HepG2 (cell line): ENCODE measurements at regions not wholly inside any gene's neighbourhood (a gene's known extent, or its start where the extent isn't known, plus 50 kb on each side); places are given as distances from the start of the nearest gene placed in this dataset.

Source experiments
- ATAC-seq: fragments of 200-7000 bp; cut with Tn5 transposase; 3 replicates; pipeline ENCODE4 v1.9.1; 2020; ENCODE audit warnings: mild to moderate bottlenecking, moderate library complexity
- BruUV-seq: library from RNA; stranded (reverse); fragments of 400-500 nt; replicated peaks from 2 replicates; lab custom pipeline; 2021; lab: Mats Ljungman, UMichigan
- CTCF ChIA-PET: fragments of 300-600 bp; formaldehyde crosslinking; extraction: SDS; loops from one replicate; lab custom pipeline; 2021; ENCODE audit warnings: low total read pairs, inconsistent platforms, low intra/inter-chr PET ratio; lab: Yijun Ruan, JAX
- POLR2A ChIA-PET: fragments of 350-600 bp; sonication (Branson Sonifier 250); formaldehyde crosslinking; loops from one replicate; lab custom pipeline; 2020; ENCODE audit warnings: antibody characterized with exemption, inconsistent platforms; lab: Yijun Ruan, JAX
- DNase-seq: peaks from one replicate; pipeline ENCODE4 v3.0.0-alpha.2; 2015; ENCODE audit warnings: low spot score
- FAIRE-seq: peaks from 3 replicates; lab custom pipeline; 2011; peaks lifted over from hg19 to GRCh38; lab: Jason Lieb, UNC
- H2AFZ ChIP-seq: one replicate; pipeline ENCODE4 v1.6.1; 2011; ENCODE audit warnings: low read length, inconsistent platforms
- H3K27ac ChIP-seq: fragments of 300-600 bp; 3 replicates; pipeline ENCODE4 v1.8.0; 2011; ENCODE audit warnings: mixed run types, mild to moderate bottlenecking, mixed read lengths, low read length, inconsistent platforms; ENCODE audit not compliant: insufficient read depth; ENCODE audit errors: extremely low read length
- H3K27me3 ChIP-seq, 2 experiments: fragments of 200-600 bp in 1 of 2; 2 replicates in 1 of 2; 3 replicates in 1 of 2; pipeline versions ENCODE4 v1.6.0 to v1.8.0; 2011; ENCODE audit warnings: low read length in 2 of 2, mild to moderate bottlenecking in 2 of 2, moderate library complexity in 2 of 2, inconsistent platforms in 1 of 2; ENCODE audit not compliant: insufficient read depth in 2 of 2, control insufficient read depth in 1 of 2
- H3K36me3 ChIP-seq, 2 experiments: fragments of 200-600 bp in 1 of 2; replicated peaks in 1 of 2; 2 replicates in 1 of 2; 3 replicates in 1 of 2; pipeline versions ENCODE4 v1.5.1 to v1.8.0; 2011; ENCODE audit warnings: low read length in 2 of 2, inconsistent platforms in 1 of 2; ENCODE audit not compliant: insufficient read depth in 2 of 2, control insufficient read depth in 1 of 2
- H3K4me1 ChIP-seq: 2 replicates; pipeline ENCODE4 v1.5.1; 2012; ENCODE audit warnings: low read length, inconsistent platforms; ENCODE audit not compliant: insufficient read depth
- H3K4me2 ChIP-seq: 2 replicates; pipeline ENCODE4 v1.6.0; 2011; ENCODE audit warnings: low read depth, low read length, inconsistent platforms
- H3K4me3 ChIP-seq, 3 experiments: fragments of 200-600 bp in 1 of 3; sonication (generic), shearing (Covaris generic) in 1 of 3; replicated peaks in 1 of 3; 2 replicates each; pipeline ENCODE4 v1.5.1; 2011 to 2016; ENCODE audit warnings: low read length in 3 of 3, inconsistent platforms in 2 of 3, low read depth in 2 of 3, mild to moderate bottlenecking in 2 of 3, control low read depth in 1 of 3, mixed read lengths in 1 of 3; ENCODE audit not compliant: insufficient read depth in 1 of 3
- H3K79me2 ChIP-seq: one replicate; pipeline ENCODE4 v1.6.1; 2011; ENCODE audit warnings: low read length, inconsistent platforms; ENCODE audit not compliant: insufficient read depth
- H3K9ac ChIP-seq: 2 replicates; pipeline ENCODE4 v1.6.0; 2011; ENCODE audit warnings: mild to moderate bottlenecking, low read depth, low read length, inconsistent platforms; ENCODE audit not compliant: insufficient read depth
- H3K9me3 ChIP-seq: 2 replicates; pipeline ENCODE4 v1.5.1; 2012; ENCODE audit warnings: mild to moderate bottlenecking, low read length
- H4K20me1 ChIP-seq: 2 replicates; pipeline ENCODE4 v1.6.0; 2011; ENCODE audit warnings: inconsistent platforms, mild to moderate bottlenecking, low read length, moderate library complexity; ENCODE audit not compliant: insufficient read depth
- ATAD3A ChIP-seq: sonication (generic); formaldehyde crosslinking; IDR thresholded peaks from 2 replicates; pipeline ENCODE4 v1.4.0; 2020; ENCODE audit warnings: missing genetic modification reagents
- HDAC6 ChIP-seq: fragments of 200-600 bp; sonication (generic); IDR thresholded peaks from 2 replicates; pipeline ENCODE4 v1.7.0; 2017; ENCODE audit warnings: mild to moderate bottlenecking, antibody characterized with exemption, low read length, low read depth
- KLF13 ChIP-seq: sonication (generic); formaldehyde crosslinking; IDR thresholded peaks from 2 replicates; pipeline ENCODE4 v1.4.0; 2020; ENCODE audit warnings: mild to moderate bottlenecking, missing genetic modification reagents
- NR0B2 ChIP-seq: sonication (generic); formaldehyde crosslinking; IDR thresholded peaks from 2 replicates; pipeline ENCODE4 v1.4.0; 2020; ENCODE audit warnings: mild to moderate bottlenecking, missing genetic modification reagents
- ZBTB39 ChIP-seq: sonication (generic); formaldehyde crosslinking; IDR thresholded peaks from 2 replicates; pipeline ENCODE4 v1.5.0; 2020; ENCODE audit warnings: missing genetic modification reagents
- ZNF225 ChIP-seq: sonication (generic); formaldehyde crosslinking; IDR thresholded peaks from 2 replicates; pipeline ENCODE4 v1.4.0; 2020; ENCODE audit warnings: mild to moderate bottlenecking, missing genetic modification reagents
- ZNF572 ChIP-seq: sonication (generic); formaldehyde crosslinking; IDR thresholded peaks from 2 replicates; pipeline ENCODE4 v1.5.1; 2020; ENCODE audit warnings: mild to moderate bottlenecking, missing genetic modification reagents
- ZNF709 ChIP-seq: sonication (generic); formaldehyde crosslinking; IDR thresholded peaks from 2 replicates; pipeline ENCODE4 v1.5.0; 2020; ENCODE audit warnings: mild to moderate bottlenecking, missing genetic modification reagents
- ZNF790 ChIP-seq: sonication (generic); formaldehyde crosslinking; IDR thresholded peaks from 2 replicates; pipeline ENCODE4 v1.8.0; 2022; ENCODE audit warnings: missing genetic modification reagents, mild to moderate bottlenecking, borderline replicate concordance
- ZUFSP ChIP-seq: sonication (generic); formaldehyde crosslinking; IDR thresholded peaks from 2 replicates; pipeline ENCODE4 v1.9.0; 2021; ENCODE audit warnings: missing genetic modification reagents, mild to moderate bottlenecking, borderline replicate concordance
- WGBS: methylation state at CpG from one replicate; pipeline ENCODE4 v1.1.6; 2017; ENCODE audit warnings: low lambda C conversion rate; 5-methylcytosine and 5-hydroxymethylcytosine counted together
- in situ Hi-C: cut with HindIII; loops from 2 replicates; pipeline ENCODE4 v1.10.0; 2017; ENCODE audit warnings: low pct_unique_long_range_greater_than_20kb; ENCODE audit not compliant: extremely low pct_ligation_motif_present
- intact Hi-C: fragments of 100-400 bp; cut with micrococcal nuclease; formaldehyde crosslinking; loops from one replicate; pipeline ENCODE4 v1.10.0; 2022; ENCODE audit not compliant: unreplicated experiment

GRCh38 chr7:116327135-116327534, 116.8 kb downstream of the TES start (continued):
- TF ChIP-seq NR0B2 (CRISPR knock-in tag) (no peak), ZNF709 (CRISPR knock-in tag) (no peak), ZBTB39 (CRISPR knock-in tag) (no peak), ZNF790 (CRISPR knock-in tag) (no peak)

GRCh38 chr7:116327752-116328151, 117.4 kb downstream of the TES start:
- ChIA-PET CTCF (no interaction called here), POLR2A (no interaction called here)
- no peak overlapping the region for H3K27ac ChIP-seq
- BruUV-seq: no TSS peak
- H3K4me1 ChIP-seq: no peaks in the 10 kb centered on the region
- intact Hi-C loops: no loop called here
- no peaks in the 10 kb centered on the region for H3K79me2 ChIP-seq
- no peak overlapping the region for H3K4me2 ChIP-seq
- ATAC-seq (no peak), FAIRE-seq (no peak), DNase-seq (no peak)
- H3K27me3 ChIP-seq: no peaks in the 10 kb centered on the region
- no peak overlapping the region for H2AFZ ChIP-seq
- no peaks in the 10 kb centered on the region for H3K36me3 ChIP-seq
- 49% methylated on average over 7 of the region's 7 CpGs for WGBS
- in situ Hi-C loops: no loop called here
- H3K9ac ChIP-seq: no peak overlapping the region
- H4K20me1 ChIP-seq: no peaks in the 10 kb centered on the region
- TF ChIP-seq ZNF225: no peak
- TF ChIP-seq ZUFSP (CRISPR knock-in tag): no peak
- no peak for TF ChIP-seq KLF13 (CRISPR knock-in tag)
- no peak for TF ChIP-seq ZNF572 (CRISPR knock-in tag)
- TF ChIP-seq ATAD3A (CRISPR knock-in tag): no peak
- no peak for TF ChIP-seq HDAC6
- no peak overlapping the region for H3K4me3 ChIP-seq
- no peaks in the 10 kb centered on the region for H3K9me3 ChIP-seq
